ENCODE measurements at regions not wholly inside any gene's neighbourhood (a gene's known extent, or its start where the extent isn't known, plus 50 kb on each side); places are given as distances from the start of the nearest gene placed in this dataset.

DNA sequence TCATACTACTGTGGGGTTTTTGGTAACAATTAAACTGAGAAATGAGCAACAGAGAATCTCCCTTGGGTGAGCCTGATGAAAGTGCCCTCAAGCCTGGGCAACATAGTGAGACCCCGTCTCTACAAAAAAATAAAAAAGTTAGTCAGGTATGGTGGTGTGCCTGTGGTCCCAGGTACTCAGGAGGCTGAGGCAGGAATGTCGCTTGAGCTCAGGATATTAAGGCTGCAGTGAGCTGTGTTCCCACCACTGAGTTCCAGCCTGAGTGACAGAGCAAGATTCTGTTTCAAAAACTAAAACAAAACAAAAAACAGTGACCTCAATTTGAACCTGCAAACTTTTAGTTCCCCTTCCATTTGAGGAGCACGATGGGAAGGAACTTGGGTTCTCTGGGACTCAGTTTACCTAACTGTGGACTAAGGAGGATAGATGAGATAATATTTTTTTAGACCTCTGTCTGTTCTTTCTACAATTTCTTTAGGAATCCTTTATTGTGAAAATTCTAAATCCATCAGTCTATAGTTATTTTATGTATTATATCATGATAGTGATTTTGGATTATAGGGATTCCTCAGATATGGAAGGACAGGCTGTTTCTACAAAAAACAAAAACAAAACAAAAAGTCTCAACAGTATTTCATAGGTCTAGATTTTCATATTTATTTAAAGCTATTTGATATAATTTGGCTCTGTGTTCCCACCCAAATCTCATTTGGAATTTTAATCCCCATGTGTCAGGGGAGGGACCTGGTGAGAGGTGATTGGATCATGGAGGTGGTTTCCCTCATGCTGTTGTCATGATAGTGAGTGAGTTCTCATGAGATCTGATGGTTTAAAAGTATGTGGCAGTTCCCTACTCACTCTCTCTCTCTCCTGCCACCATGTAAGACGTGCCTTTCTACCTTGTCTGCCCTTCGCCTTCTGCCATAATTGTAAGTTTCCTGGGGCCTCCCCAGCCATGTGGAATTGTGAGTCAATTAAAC is 178.6 kb downstream of the MYCN start:
- no peak overlapping the region for H3K9ac ChIP-seq (ENCODE audit: low read depth, low read length, poor library complexity, severe bottlenecking)
- H3K79me2 ChIP-seq (ENCODE audit: insufficient read depth, low read length): no peaks in the 10 kb centered on the region
- no peaks in the 10 kb centered on the region for H3K9me3 ChIP-seq (ENCODE audit: insufficient read depth, low read depth, low read length)
- no peaks in the 10 kb centered on the region for H4K20me1 ChIP-seq (ENCODE audit: insufficient read depth, low read length, poor library complexity, severe bottlenecking)
- H2AFZ ChIP-seq (ENCODE audit: low read length): no peak overlapping the region
- no peak overlapping the region for H3K4me3 ChIP-seq (ENCODE audit: low read length, poor library complexity, severe bottlenecking)
- H3F3A ChIP-seq (ENCODE audit: low read depth): no peaks in the 10 kb centered on the region
- H3K9me2 ChIP-seq (replicated peaks; ENCODE audit: low read depth, low read length): no peaks in the 10 kb centered on the region
- TF ChIP-seq EZH2phosphoT487 (IDR thresholded peaks at IDR 0.05; ENCODE audit: borderline replicate concordance): no peak
- TF ChIP-seq, protein P1, sequence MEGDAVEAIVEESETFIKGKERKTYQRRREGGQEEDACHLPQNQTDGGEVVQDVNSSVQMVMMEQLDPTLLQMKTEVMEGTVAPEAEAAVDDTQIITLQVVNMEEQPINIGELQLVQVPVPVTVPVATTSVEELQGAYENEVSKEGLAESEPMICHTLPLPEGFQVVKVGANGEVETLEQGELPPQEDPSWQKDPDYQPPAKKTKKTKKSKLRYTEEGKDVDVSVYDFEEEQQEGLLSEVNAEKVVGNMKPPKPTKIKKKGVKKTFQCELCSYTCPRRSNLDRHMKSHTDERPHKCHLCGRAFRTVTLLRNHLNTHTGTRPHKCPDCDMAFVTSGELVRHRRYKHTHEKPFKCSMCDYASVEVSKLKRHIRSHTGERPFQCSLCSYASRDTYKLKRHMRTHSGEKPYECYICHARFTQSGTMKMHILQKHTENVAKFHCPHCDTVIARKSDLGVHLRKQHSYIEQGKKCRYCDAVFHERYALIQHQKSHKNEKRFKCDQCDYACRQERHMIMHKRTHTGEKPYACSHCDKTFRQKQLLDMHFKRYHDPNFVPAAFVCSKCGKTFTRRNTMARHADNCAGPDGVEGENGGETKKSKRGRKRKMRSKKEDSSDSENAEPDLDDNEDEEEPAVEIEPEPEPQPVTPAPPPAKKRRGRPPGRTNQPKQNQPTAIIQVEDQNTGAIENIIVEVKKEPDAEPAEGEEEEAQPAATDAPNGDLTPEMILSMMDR (conservative IDR thresholded peaks at IDR 0.05; ENCODE audit: low read length): no peak
- H3K4me2 ChIP-seq (ENCODE audit: low read depth, low read length, poor library complexity, severe bottlenecking): no peak overlapping the region
- no peaks in the 10 kb centered on the region for H3K36me3 ChIP-seq (ENCODE audit: insufficient read depth, low read length)
- no peaks in the 10 kb centered on the region for H3K27me3 ChIP-seq (ENCODE audit: insufficient read depth, low read length, poor library complexity, severe bottlenecking)
- H3K4me1 ChIP-seq (ENCODE audit: insufficient read depth, low read length, poor library complexity, severe bottlenecking): no peaks in the 10 kb centered on the region

- Histone ChIP-seq H3K79me2 (ENCODE audit: insufficient read depth, low read length) (no peaks in the 10 kb centered on the region), H3F3A (ENCODE audit: low read depth) (no peaks in the 10 kb centered on the region), H3K9ac (ENCODE audit: low read depth, low read length, poor library complexity, severe bottlenecking) (no peak overlapping the region), H3K36me3 (ENCODE audit: insufficient read depth, low read length) (no peaks in the 10 kb centered on the region), H3K4me3 (ENCODE audit: low read length, poor library complexity, severe bottlenecking) (no peak overlapping the region), H2AFZ (ENCODE audit: low read length) (no peak overlapping the region), H3K4me1 (ENCODE audit: insufficient read depth, low read length, poor library complexity, severe bottlenecking) (no peaks in the 10 kb centered on the region), H3K9me2 (replicated peaks; ENCODE audit: low read depth, low read length) (no peaks in the 10 kb centered on the region), H3K27me3 (ENCODE audit: insufficient read depth, low read length, poor library complexity, severe bottlenecking) (no peaks in the 10 kb centered on the region), H3K9me3 (ENCODE audit: insufficient read depth, low read depth, low read length) (no peaks in the 10 kb centered on the region), H3K4me2 (ENCODE audit: low read depth, low read length, poor library complexity, severe bottlenecking) (no peak overlapping the region), H4K20me1 (ENCODE audit: insufficient read depth, low read length, poor library complexity, severe bottlenecking) (no peaks in the 10 kb centered on the region)
- TF ChIP-seq, protein P1 (conservative IDR thresholded peaks at IDR 0.05; ENCODE audit: low read length): no peak
- no peak for TF ChIP-seq EZH2phosphoT487 (IDR thresholded peaks at IDR 0.05; ENCODE audit: borderline replicate concordance)
Measured at GRCh38 chr2:16117791-16118610, 177.7 kb downstream of the MYCN start.

GRCh38 chr2:16117021-16117700 is 176.8 kb downstream of the MYCN start:
- Histone ChIP-seq H3K27me3 (ENCODE audit: insufficient read depth, low read length, poor library complexity, severe bottlenecking) (no peaks in the 10 kb centered on the region), H3K4me3 (ENCODE audit: low read length, poor library complexity, severe bottlenecking) (no peak overlapping the region), H4K20me1 (ENCODE audit: insufficient read depth, low read length, poor library complexity, severe bottlenecking) (no peaks in the 10 kb centered on the region), H3K9me2 (replicated peaks; ENCODE audit: low read depth, low read length) (no peaks in the 10 kb centered on the region), H3K9ac (ENCODE audit: low read depth, low read length, poor library complexity, severe bottlenecking) (no peak overlapping the region), H3K36me3 (ENCODE audit: insufficient read depth, low read length) (no peaks in the 10 kb centered on the region), H2AFZ (ENCODE audit: low read length) (no peak overlapping the region), H3K79me2 (ENCODE audit: insufficient read depth, low read length) (no peaks in the 10 kb centered on the region), H3K9me3 (ENCODE audit: insufficient read depth, low read depth, low read length) (no peaks in the 10 kb centered on the region), H3K4me2 (ENCODE audit: low read depth, low read length, poor library complexity, severe bottlenecking) (no peak overlapping the region), H3K4me1 (ENCODE audit: insufficient read depth, low read length, poor library complexity, severe bottlenecking) (no peaks in the 10 kb centered on the region), H3F3A (ENCODE audit: low read depth) (no peaks in the 10 kb centered on the region)
- TF ChIP-seq, protein P1 (conservative IDR thresholded peaks at IDR 0.05; ENCODE audit: low read length): no peak
- no peak for TF ChIP-seq EZH2phosphoT487 (IDR thresholded peaks at IDR 0.05; ENCODE audit: borderline replicate concordance)
